Activated CD4-positive, CD25-positive, alpha-beta regulatory T cell treated with anti-CD3 and anti-CD28 coated beads, Interleukin-2, amount 50 U/mL, for 16 hours (primary cell): ENCODE measurements at regions not wholly inside any gene's neighbourhood (a gene's known extent, or its start where the extent isn't known, plus 50 kb on each side); places are given as distances from the start of the nearest gene placed in this dataset.

Source experiments
- DNase-seq: peaks from one replicate; pipeline ENCODE4 v3.0.0-alpha.2; 2020; ENCODE audit warnings: low read depth, low spot score

DNA sequence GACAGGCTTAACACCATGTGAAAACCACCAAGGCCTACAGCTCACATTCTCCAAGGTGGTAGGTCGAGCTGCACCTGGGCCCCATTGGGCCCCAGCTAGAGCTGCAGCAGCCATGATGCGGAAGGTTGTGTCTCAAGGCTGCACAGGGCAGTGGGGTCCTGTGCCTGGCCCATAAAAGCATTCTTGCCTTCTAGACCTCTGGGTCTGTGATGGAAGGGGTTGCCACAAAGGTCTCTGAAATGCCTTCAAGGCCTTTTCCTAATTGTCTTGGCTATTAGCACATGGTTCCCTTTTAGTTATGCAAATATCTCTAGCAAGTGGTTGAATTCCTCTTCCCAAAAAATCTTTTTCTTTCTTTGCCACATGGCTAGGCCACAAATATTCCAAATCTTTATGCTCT lies 52.5 kb upstream of the C11orf58 start:
- no peak for DNase-seq

DNA sequence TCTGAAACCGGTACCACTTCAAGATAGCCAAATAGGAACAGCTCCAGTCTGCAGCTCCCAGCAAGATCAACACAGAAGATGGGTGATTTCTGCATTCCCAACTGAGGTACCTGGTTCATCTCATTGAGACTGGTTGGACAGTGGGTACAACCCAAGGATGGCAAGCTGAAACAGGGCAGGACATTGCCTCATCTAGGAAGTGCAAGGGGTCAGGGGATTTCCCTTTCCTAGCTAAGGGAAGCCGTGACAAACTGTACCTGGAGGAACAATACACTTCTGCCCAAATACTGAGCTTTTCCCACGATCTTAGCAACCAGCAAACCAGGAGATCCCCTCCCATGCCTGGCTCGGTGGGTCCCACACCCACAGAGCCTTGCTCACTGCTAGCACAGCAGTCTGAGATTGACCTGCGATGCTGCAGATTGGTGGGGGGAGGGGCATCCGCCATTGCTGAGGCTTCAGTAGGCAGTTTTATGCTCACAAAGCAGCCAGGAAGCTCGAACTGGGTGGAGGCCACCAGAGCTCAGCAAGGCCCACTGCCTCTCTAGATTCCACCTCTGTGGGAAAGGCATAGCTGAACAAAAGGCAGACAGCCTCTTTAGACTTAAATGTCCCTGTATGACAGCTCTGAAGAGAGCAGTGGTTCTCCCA lies 59.9 kb upstream of the C11orf58 start:
- no peak for DNase-seq

DNA sequence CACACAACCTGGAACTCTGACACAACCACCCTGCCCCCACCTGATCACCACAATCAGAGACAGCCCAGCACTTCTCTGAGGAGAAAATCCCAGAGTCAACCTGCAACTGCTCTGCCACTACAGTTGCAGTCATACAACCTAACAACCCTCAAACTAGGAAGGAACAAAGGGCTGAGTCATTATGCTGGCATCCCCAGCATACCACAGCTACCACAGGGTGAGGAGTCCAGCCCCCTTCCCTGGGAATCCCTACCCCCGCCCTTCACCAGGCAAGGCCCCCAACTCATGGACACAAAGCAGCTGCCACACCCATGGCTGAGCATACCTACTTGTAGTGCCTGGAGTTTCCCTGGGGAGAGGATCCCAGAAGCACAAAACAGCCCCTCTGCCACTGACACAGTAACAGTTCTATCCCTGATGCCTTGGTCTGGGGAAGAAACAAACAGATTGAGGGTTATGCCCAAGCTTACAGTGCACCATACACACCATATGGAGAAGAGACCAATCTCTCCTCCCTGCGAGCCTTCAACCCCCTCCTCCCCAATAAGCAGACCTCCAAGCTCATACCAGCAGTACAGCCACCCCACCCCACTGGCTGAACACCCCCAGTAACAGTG lies 68.5 kb upstream of the C11orf58 start:
- DNase-seq = no peak

GRCh38 chr11:16632295-16633200 lies 105.9 kb upstream of the C11orf58 start:
- DNase-seq = no peak

DNA sequence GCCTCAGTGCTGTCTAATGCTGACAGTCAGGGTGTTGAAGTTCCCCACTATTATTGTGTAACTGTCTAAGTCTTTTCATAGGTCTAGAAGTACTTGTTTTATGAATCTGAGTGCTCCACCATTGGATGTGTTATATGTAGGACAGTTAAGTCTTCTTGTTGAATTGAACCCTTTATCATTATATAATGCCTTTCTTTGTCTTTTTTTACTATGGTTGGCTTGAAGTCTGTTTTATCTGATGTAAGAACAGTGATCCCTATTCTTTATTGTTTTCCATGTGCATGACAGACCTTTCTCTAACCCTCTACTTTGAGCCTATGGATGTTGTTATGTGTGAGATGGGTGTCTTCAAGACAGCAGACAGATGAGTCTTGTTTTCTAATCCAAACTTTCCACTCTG lies 107.8 kb upstream of the C11orf58 start:
- DNase-seq = no peak

GRCh38 chr11:16618431-16618830 lies 120.0 kb upstream of the C11orf58 start:
- no peak for DNase-seq

- no peak for DNase-seq
These were observed 123.0 kb upstream of the C11orf58 start for GRCh38 chr11:16615480-16615879.

- DNase-seq = no peak
These were observed 124.7 kb upstream of the C11orf58 start for GRCh38 chr11:16613512-16614381.

DNA sequence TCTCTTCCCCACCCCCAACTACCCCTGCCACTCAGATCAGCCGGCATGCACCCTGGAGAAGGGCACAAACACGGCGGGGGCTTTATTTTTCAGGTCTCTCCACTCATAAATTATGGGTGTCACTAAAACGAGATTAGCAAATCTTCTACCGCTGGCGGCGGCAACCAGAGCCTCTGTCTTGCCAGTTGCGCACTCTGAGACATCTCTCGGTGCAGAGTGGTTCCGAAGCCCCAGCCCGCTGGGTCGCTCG lies 125.3 kb upstream of the C11orf58 start:
- DNase-seq = no peak

GRCh38 chr11:16612566-16613261 lies 125.7 kb upstream of the C11orf58 start:
- DNase-seq = no peak

GRCh38 chr11:16611926-16612565 lies 126.4 kb upstream of the C11orf58 start:
- no peak for DNase-seq

DNA sequence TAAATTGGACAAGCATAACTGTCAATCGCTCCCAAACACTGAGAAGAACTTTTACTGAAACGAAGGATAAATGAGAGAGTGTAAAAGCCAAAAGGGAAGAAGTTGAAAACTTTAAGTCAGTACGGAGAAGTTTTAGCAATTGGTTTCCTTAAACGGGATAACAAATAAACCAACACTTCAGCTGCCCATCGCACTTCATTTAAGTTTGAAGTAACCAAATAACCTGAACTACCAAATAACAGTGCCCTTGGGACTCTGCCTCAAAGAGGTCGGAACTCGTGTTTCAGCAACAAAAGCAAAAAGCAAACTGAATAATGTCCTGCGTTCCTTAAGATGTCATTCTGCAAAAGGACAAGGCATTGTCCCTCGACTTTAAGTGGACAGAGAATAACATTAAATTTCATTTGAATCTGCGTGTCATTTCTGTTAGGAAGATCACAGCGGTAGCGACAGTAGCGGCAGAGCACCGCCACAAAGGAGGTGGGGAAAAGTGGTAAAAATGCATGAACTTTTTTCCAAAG lies 127.0 kb upstream of the C11orf58 start:
- DNase-seq = no peak

GRCh38 chr11:16610738-16611388 lies 127.6 kb upstream of the C11orf58 start:
- DNase-seq = no peak

DNA sequence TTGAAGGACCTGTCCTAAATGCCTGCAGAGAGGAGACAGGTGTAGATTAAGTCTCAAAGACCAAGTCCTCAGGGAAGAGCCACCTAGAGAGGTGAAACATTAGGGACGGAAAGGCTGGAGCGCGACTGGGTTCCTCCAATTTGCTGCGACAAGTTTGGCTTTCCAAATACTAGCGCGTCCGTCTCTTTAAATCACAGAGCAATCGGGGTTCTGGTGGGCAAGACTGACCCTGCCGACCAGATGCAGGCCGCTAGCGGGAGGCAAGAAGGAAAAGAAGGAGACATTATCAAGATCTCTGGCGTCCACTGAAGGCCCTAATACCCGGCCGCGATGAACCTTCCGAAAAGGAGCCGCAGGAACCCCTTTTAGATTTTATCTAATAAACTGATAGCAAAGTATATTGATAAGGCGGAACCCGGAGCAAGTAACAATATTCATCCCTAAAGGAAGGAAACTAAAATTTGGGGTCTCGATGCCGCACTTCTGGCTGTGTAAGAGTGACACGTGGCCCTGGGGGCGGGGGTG lies 128.2 kb upstream of the C11orf58 start:
- no peak for DNase-seq

DNA sequence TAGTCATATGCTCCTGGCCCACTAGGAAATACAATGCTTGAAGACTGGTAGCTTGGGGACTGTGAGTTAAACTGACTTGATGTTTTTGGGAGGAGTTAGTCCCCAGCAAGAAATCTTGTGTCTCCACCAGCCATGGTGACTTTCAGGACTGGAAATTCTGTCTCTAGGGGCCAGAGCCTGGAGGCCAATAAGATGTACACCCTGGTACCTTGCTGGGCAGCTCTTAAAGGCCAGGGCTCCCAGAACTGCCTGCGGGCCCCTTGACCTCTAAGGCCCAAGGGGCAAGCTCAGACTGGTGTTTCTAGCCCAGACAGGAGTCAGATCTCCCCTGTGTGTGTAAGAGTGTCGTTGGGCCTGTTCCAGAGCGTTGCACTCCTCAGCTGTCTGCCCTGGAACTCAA lies 128.7 kb upstream of the C11orf58 start:
- no peak for DNase-seq

- DNase-seq = no peak
These were observed 130.5 kb upstream of the C11orf58 start for GRCh38 chr11:16607675-16608644.

DNA sequence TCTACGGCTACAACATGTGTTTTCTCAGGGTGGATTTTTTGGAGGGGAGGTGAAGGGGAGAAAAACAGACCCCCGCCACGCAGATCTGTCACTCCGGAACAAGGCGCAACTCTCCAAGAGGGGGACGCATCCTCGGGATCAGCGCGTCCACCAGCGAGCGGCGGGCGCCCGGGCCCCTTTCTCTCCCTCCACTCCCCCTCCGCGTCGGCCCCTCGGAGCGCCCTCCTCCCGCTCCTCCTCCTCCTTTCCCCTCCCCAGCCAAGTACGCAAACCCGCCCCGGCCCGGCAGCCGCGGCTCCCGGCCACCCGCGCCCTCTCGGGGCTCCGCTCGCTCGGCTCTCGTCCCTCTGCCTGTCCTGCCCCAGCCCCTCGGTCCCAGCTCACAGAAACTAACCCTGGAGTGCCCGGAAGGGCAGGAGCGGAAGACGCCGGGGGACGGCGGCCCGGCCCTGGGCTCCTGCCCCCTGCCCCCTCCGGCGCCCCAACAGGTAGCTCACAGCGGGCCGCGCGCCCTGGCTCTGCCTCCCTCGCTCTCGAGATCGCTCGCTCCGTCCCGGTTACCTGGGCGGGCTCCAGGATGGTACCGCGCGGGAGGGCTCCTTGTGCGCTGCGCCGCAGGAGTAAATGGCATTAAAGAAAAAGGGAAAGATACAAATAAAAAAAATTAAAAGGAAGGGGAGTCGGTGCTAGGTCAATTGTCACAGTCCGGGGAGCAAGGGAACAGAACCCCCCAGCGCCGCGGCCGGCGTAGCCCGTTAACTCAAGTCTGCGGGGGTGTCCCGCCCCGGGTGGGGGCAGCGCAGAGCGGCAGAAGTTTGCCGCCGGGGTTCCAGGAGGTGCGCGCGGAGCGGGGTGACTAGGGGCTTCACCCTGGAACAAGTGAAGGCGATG lies 131.4 kb upstream of the C11orf58 start:
- DNase-seq = no peak
